Gastroesophageal sphincter (tissue), 4 donors: ENCODE measurements at regions not wholly inside any gene's neighbourhood (a gene's known extent, or its start where the extent isn't known, plus 50 kb on each side); places are given as distances from the start of the nearest gene placed in this dataset.
"Not testable (repeated sequence)": the region's sequence is repeated elsewhere in the genome, so short reads cannot be mapped to it uniquely, and the experiment has no call there.

Experiments used
- ATAC-seq: fragments of 150-250 bp; one replicate; pipeline ENCODE4 v1.9.1; 2016; ENCODE audit warnings: mild to moderate bottlenecking, moderate library complexity
- H3K27ac ChIP-seq, 4 donors: fragments of 200-600 bp; sonication (generic) in 3 of 4; 1 replicate in 3 of 4; 2 replicates in 1 of 4; pipeline ENCODE4 v1.5.1; 2016 to 2019
- H3K27me3 ChIP-seq: fragments of 200-600 bp; sonication (generic); one replicate; pipeline ENCODE4 v1.5.1; 2019
- H3K36me3 ChIP-seq, 2 donors: fragments of 200-600 bp; sonication (generic); one replicate each; pipeline ENCODE4 v1.5.1; 2019; ENCODE audit warnings: control low read depth in 1 of 2
- H3K4me1 ChIP-seq, 3 donors: fragments of 200-600 bp; sonication (generic); 1 replicate in 2 of 3; 2 replicates in 1 of 3; pipeline ENCODE4 v1.5.1; 2016 to 2019; ENCODE audit warnings: control low read depth in 2 of 3
- H3K4me3 ChIP-seq, 2 donors: fragments of 200-600 bp; sonication (generic); one replicate each; pipeline ENCODE4 v1.5.1; 2019; ENCODE audit warnings: mild to moderate bottlenecking in 1 of 2, moderate library complexity in 1 of 2
- H3K9me3 ChIP-seq, 3 donors: fragments of 200-600 bp; sonication (generic); one replicate each; pipeline ENCODE4 v1.5.1; 2017 to 2019; ENCODE audit warnings: control low read depth in 2 of 3
- CTCF ChIP-seq, 4 experiments: fragments of 200-600 bp in 2 of 4; fragments of 450-650 bp in 2 of 4; sonication (generic) in 1 of 4; IDR thresholded peaks; one replicate each; pipeline ENCODE4 v1.5.1; 2017 to 2019; ENCODE audit warnings: antibody characterized with exemption in 4 of 4, mild to moderate bottlenecking in 2 of 4, moderate library complexity in 2 of 4
- EP300 ChIP-seq: sonication (generic); formaldehyde crosslinking; IDR thresholded peaks from one replicate; pipeline ENCODE4 v1.6.1; 2017; ENCODE audit warnings: antibody characterized with exemption, mild to moderate bottlenecking
- POLR2A ChIP-seq, 2 donors: fragments of 450-650 bp; IDR thresholded peaks; one replicate each; pipeline ENCODE4 v1.6.1; 2017; ENCODE audit warnings: antibody characterized with exemption in 2 of 2, mild to moderate bottlenecking in 2 of 2, moderate library complexity in 1 of 2
- POLR2AphosphoS5 ChIP-seq: sonication (generic); formaldehyde crosslinking; IDR thresholded peaks from one replicate; pipeline ENCODE4 v1.6.1; 2017; ENCODE audit warnings: antibody characterized with exemption
- WGBS, 2 donors: methylation state at CpG; one replicate each; pipeline ENCODE4 v1.1.5; 2018; ENCODE audit warnings: low coverage in 1 of 2; 5-methylcytosine and 5-hydroxymethylcytosine counted together

DNA sequence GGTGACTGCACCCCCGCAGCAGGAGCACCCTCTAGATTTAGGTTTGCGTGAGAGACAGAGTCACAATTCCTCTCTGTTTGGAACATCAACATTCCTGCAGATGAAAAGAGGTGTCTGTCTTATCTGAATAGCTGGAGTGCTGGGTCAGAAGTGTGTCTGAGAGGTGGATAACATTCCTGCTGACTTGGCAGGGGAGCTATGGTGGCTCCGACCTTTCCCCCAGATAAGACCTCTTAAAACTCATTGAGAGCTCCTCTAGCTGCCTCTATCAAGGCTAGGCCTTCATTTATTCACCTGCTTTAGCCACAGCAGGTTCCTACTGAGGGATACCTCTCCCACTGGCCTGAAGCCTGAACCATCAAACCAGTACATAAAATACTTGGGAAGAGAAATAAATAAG lies 615.5 kb downstream of the LRRC70 start:
- no peaks in the 10 kb centered on the region for H3K4me1 ChIP-seq
- no peak for ATAC-seq
- no peaks in the 10 kb centered on the region for H3K9me3 ChIP-seq
- H3K27ac ChIP-seq, result no peak overlapping the region
- no peaks in the 10 kb centered on the region for H3K27me3 ChIP-seq
- H3K4me3 ChIP-seq, result no peak overlapping the region
- H3K36me3 ChIP-seq, result no peaks in the 10 kb centered on the region
- WGBS, 2 donors, result 57 to 70% methylated on average over 1 to 3 of the region's 3 CpGs
- no peak for TF ChIP-seq CTCF (IDR thresholded peaks at IDR 0.05)
- no peak for TF ChIP-seq EP300
- no peak for TF ChIP-seq POLR2A (IDR thresholded peaks at IDR 0.05)
- no peak for TF ChIP-seq POLR2AphosphoS5

DNA sequence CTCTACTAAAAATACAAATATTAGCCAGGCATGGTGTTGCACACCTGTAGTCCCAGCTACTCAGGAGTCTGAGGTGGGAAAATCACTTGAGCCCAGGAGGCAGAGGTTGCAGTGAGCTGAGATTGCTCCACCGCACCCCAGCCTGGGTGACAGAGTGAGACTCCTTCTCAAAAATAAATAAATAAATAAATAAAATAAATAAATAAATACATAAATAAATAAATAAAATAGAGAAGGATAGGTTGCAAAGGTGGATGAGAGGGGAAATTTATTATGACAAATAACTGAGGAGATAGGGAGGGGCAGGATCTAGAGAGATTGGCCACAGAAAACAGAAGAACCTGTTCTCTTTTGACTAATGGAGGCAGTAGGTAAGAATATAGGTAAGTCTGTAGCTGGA lies 601.6 kb downstream of the LRRC70 start:
- not testable (repeated sequence) for H3K4me3 ChIP-seq, H3K4me1 ChIP-seq, H3K27me3 ChIP-seq, H3K9me3 ChIP-seq, H3K36me3 ChIP-seq, ATAC-seq, H3K27ac ChIP-seq
- 100% methylated on average over 1 of the region's 1 CpG for WGBS, 2 donors

DNA sequence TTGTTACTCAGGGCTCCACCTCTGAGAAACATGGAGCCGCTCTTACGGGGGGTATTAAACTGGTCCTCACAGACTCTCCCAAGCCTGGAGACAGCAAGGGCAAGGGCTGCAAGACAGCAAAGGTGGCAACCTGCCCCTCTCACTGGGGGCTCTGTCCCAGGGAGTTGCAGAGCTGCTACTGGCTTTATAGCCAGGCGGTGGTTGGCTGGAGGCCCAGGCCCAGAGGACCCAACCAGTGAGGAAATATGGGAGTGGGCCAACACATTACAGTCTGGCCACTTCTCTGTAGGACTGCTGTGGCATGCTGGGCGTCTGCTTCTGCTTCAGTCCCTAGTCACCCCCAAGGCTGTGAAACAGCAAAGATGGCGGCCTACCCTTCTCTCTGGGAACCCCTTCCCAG lies 597.2 kb downstream of the LRRC70 start:
- H3K9me3 ChIP-seq, result no peaks in the 10 kb centered on the region
- 94 to 100% methylated on average over 1 to 3 of the region's 5 CpGs for WGBS, 2 donors
- H3K4me3 ChIP-seq, result no peak overlapping the region
- ATAC-seq, result no peak
- H3K4me1 ChIP-seq, result no peaks in the 10 kb centered on the region
- no peak overlapping the region for H3K27ac ChIP-seq
- no peaks in the 10 kb centered on the region for H3K36me3 ChIP-seq
- no peak for TF ChIP-seq POLR2A (IDR thresholded peaks at IDR 0.05)
- no peak for TF ChIP-seq POLR2AphosphoS5
- TF ChIP-seq CTCF (IDR thresholded peaks at IDR 0.05), result no peak
- TF ChIP-seq EP300, result no peak
- no peaks in the 10 kb centered on the region for H3K27me3 ChIP-seq

GRCh38 chr5:63170486-63170885 lies 591.9 kb downstream of the LRRC70 start:
- no peaks in the 10 kb centered on the region for H3K27me3 ChIP-seq
- no peaks in the 10 kb centered on the region for H3K4me1 ChIP-seq
- TF ChIP-seq POLR2AphosphoS5, result no peak
- no peak for TF ChIP-seq EP300
- no peak for TF ChIP-seq CTCF (IDR thresholded peaks at IDR 0.05)
- TF ChIP-seq POLR2A (IDR thresholded peaks at IDR 0.05), result no peak
- no peak for ATAC-seq
- WGBS, 2 donors, result 19 to 40% methylated on average over 4 to 6 of the region's 6 CpGs
- H3K9me3 ChIP-seq, result no peaks in the 10 kb centered on the region
- no peak overlapping the region for H3K27ac ChIP-seq
- no peaks in the 10 kb centered on the region for H3K36me3 ChIP-seq
- H3K4me3 ChIP-seq, result no peak overlapping the region

DNA sequence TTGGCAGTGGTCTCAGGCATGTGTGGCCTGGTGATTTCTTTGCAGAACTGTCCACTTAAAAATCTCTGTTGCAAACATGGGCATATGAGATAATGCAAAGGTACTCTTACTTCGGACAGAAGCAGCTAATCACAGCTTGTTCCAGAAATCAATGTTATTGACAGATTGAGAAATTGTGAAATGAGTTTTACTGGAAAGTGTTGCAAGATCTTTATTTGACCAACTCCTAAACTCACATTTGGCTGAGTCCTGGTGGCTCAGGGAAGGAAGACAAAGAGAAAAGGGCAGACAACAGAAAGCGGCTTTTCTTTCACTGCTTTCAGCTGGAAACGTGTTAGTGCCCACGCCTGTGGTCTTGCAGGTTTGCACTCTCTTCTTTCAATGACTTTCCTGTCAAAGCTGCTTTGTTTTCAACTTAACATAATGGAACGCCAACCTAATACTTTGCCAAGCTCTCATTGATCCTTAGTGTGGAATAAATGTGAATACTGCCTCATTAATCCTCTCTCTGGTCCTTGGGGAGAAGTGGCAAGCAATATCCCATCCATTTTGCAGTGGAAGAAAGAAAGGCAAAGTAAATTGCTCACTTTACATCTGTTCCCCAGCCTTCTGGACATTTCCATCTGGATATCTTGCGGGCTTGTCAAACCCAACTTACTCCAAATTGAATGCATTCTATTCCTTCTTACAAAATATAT lies 586.4 kb downstream of the LRRC70 start:
- no peak for ATAC-seq
- Histone ChIP-seq H3K27me3 (no peaks in the 10 kb centered on the region), H3K27ac (no peak overlapping the region), H3K4me1 (no peaks in the 10 kb centered on the region), H3K4me3 (no peak overlapping the region), H3K9me3 (no peaks in the 10 kb centered on the region), H3K36me3 (no peaks in the 10 kb centered on the region)
- TF ChIP-seq POLR2AphosphoS5 (no peak), CTCF (IDR thresholded peaks at IDR 0.05) (no peak), EP300 (no peak), POLR2A (IDR thresholded peaks at IDR 0.05) (no peak)
- 77 to 79% methylated on average over 5 to 6 of the region's 6 CpGs for WGBS, 2 donors
